ENCODE measurements at regions not wholly inside any gene's neighbourhood (a gene's known extent, or its start where the extent isn't known, plus 50 kb on each side); places are given as distances from the start of the nearest gene placed in this dataset.

GRCh38 chrX:95117556-95117955 is 1443.5 kb downstream of the FAM133A start:
- TF ChIP-seq CTCF (IDR thresholded peaks at IDR 0.05; ENCODE audit: control extremely low read depth in 1 of 3, insufficient read depth in 1 of 3, low read depth in 1 of 3, low read length in 3 of 3), result no peak
- TF ChIP-seq EZH2 (IDR thresholded peaks at IDR 0.05; ENCODE audit: low read depth, low read length, severe bottlenecking), result no peak
- no peak for TF ChIP-seq POLR2A (IDR thresholded peaks at IDR 0.05; ENCODE audit: control extremely low read depth in 1 of 2, low read depth in 2 of 2, low read length in 2 of 2)
- TF ChIP-seq SP1 (IDR thresholded peaks at IDR 0.05; ENCODE audit: low read depth, low read length), result no peak
- TF ChIP-seq TCF12 (IDR thresholded peaks at IDR 0.05; ENCODE audit: low read depth, low read length), result no peak
- no peak for TF ChIP-seq EP300 (IDR thresholded peaks at IDR 0.05; ENCODE audit: borderline replicate concordance in 1 of 2, low read depth in 2 of 2, low read length in 2 of 2)
- TF ChIP-seq YY1 (IDR thresholded peaks at IDR 0.05; ENCODE audit: low read depth, low read length), result no peak
- TF ChIP-seq USF2 (IDR thresholded peaks at IDR 0.05; ENCODE audit: low read length), result no peak
- TF ChIP-seq SIN3A (conservative IDR thresholded peaks at IDR 0.05 in 1 of 2, IDR thresholded peaks at IDR 0.05 in 1 of 2; ENCODE audit: low read depth in 1 of 2, low read length in 2 of 2), result no peak
- TF ChIP-seq, protein P1, sequence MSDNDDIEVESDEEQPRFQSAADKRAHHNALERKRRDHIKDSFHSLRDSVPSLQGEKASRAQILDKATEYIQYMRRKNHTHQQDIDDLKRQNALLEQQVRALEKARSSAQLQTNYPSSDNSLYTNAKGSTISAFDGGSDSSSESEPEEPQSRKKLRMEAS (IDR thresholded peaks at IDR 0.05), result no peak
- TF ChIP-seq JUND (IDR thresholded peaks at IDR 0.05; ENCODE audit: low read length), result no peak
- no peak for TF ChIP-seq ZNF274 (IDR thresholded peaks at IDR 0.05; ENCODE audit: borderline replicate concordance, extremely low read depth, low read length)
- no peak for TF ChIP-seq NRF1 (IDR thresholded peaks at IDR 0.05; ENCODE audit: low read depth, low read length)

Data from H1 (cell line).